Iris pigment epithelial cell (primary cell): ENCODE measurements at regions not wholly inside any gene's neighbourhood (a gene's known extent, or its start where the extent isn't known, plus 50 kb on each side); places are given as distances from the start of the nearest gene placed in this dataset.
"Not testable (repeated sequence)": the region's sequence is repeated elsewhere in the genome, so short reads cannot be mapped to it uniquely, and the experiment has no call there.

Source experiments
- DNase-seq: peaks from one replicate; pipeline ENCODE4 v3.0.0-alpha.2; 2011; ENCODE audit warnings: low read depth

DNA sequence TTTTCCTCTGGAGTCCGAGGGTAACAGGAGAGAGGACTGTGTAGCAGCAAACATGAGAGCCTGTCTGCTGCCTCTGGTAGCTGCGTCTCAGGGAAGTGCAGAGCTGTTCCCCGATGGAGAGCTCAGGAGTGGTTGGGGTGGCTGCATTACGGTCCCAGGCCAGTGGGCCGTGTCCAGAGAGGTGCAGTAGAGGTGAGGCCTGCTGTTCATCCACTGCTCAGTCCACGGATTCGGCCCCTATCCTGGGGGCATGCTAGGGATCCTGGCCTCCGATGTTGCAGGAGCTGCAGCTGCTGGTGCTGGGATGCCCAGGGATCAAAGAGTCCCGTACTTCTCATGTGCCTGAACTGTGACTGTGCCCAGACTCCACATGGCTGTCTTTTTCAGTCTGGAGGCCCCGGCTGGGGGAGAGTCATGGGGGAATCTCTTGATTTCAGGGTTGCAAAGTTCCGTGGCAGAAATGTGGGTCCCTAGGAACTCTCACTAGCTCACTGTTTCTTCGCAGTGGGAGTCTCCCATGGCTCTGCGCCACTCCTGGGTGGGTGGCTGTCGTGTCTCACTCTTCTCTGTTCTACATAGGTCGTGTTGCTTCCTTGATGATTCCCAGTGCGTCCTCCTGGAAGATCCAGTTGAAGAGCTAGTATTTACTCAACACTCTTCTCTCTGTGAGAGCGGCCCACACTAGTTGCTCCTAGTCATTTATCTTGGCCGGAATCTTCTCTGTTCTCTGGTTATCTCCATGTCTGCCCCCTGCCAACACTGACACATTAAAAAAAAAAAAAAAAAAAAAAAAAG, 109.5 kb upstream of the CENPE start:
- no peak for DNase-seq

- no peak for DNase-seq
Observed at GRCh38 chr4:103306870-103307375, 108.8 kb upstream of the CENPE start.

- no peak for DNase-seq
Observed at GRCh38 chr4:103305355-103305754, 107.2 kb upstream of the CENPE start.

DNA sequence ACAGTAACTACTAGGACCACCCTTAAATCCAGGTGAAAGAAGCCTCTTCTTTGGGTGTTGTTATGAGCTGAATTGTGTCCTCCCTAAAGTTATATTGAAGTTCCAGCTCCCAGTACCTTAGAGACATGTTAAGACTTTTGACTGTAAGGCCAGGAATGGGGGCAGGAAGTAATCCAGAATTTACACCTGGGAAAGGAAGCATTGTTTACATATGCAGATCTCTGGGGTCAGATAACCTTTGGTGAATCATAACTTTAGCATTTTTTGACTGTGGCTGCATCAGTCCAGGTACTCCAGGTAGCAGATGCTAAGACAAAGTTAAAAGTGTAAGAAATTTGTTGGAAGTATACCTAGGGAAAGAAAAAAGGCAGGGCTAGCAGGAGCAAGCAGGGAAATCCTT, 104.9 kb upstream of the CENPE start:
- DNase-seq, result no peak

DNA sequence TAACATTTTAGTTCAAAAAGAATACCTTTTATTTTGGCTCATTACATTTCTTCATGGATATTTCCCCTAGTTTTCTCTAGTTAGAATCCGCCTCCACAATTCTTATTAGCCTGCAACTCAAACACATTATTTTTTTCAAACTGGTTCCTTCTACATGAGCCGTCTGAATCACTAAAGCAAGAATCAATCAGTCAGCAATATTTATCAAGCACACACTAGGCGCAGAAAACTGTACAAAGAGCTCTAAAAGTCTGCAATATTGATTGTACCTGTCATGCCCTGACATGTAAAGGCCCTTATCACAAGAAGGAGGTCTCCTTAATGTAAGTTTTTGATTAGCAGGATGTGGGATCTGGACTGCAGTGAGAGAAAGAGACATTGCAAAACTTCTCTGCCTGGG, 94.8 kb upstream of the CENPE start:
- no peak for DNase-seq

DNA sequence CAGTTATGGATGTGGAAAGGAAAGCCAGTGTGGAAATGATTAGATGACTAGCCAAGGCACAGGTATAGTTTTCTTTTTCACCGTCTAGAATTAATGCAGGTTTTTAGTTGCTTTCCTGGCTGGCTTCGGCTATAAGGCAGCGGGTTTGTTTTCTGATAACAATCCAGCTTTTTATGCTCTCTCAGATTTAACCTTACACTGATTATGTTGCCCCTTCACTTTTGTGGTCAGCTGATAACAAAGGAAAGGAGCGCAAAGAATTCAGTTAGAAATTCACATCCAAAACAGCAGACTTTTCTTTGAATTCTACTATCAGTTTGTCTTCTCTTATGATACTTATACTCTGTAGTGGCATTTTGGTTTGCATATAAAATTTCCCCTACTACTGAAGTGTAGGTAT, 94.2 kb upstream of the CENPE start:
- no peak for DNase-seq

DNA sequence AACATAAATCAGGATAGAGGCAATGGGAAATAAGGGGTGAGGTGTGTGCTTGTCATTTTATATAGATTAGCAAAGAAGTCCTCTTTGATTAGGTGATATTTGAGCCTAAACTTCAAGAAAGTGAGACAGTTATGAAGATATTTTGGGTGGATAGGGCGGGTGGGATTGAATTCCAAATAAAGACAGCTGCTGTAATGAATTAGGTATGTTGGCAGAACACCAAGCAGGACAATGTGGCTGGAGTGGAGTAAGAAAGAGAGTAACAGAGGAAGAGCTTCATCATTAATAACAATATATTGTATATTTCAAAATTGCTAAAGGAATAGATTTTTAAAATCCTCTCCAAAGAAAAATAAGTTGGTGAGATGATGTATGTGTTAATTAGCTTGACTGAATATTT, 91.0 kb upstream of the CENPE start:
- DNase-seq, result no peak

GRCh38 chr4:103272174-103272573, 74.0 kb upstream of the CENPE start:
- no peak for DNase-seq

- no peak for DNase-seq
Observed at GRCh38 chr4:103268746-103269145, 70.6 kb upstream of the CENPE start.

GRCh38 chr4:103264905-103265304, 66.8 kb upstream of the CENPE start:
- no peak for DNase-seq

- not testable (repeated sequence) for DNase-seq
Observed at GRCh38 chr4:103256068-103256467, 57.9 kb upstream of the CENPE start.
